ENCODE measurements at regions not wholly inside any gene's neighbourhood (a gene's known extent, or its start where the extent isn't known, plus 50 kb on each side); places are given as distances from the start of the nearest gene placed in this dataset.

- no peak for TF ChIP-seq CTCF (IDR thresholded peaks at IDR 0.05; ENCODE audit: low read length)
- TF ChIP-seq EZH2 (optimal IDR thresholded peaks at IDR 0.05; ENCODE audit: low read depth, low read length), result no peak
- no peak for TF ChIP-seq EZH2phosphoT487 (IDR thresholded peaks at IDR 0.05; ENCODE audit: low read length)
- Histone ChIP-seq H3K9me2 (replicated peaks; ENCODE audit: insufficient read depth, low read length) (no peaks in the 10 kb centered on the region), H3K4me2 (ENCODE audit: low read depth, low read length) (no peak overlapping the region), H3K36me3 (replicated peaks; ENCODE audit: insufficient read depth, low read length) (no peaks in the 10 kb centered on the region), H3K9me3 (replicated peaks; ENCODE audit: insufficient read depth, low read length) (no peaks in the 10 kb centered on the region), H3K79me2 (ENCODE audit: low read length) (no peaks in the 10 kb centered on the region), H3K4me1 (ENCODE audit: low read length) (no peaks in the 10 kb centered on the region), H4K20me1 (ENCODE audit: insufficient read depth, low read length) (no peaks in the 10 kb centered on the region), H2AFZ (ENCODE audit: low read length) (no peak overlapping the region), H3K4me3 (ENCODE audit: low read length) (no peak overlapping the region), H3K27me3 (replicated peaks; ENCODE audit: insufficient read depth, low read length) (no peaks in the 10 kb centered on the region), H3F3A (ENCODE audit: insufficient read depth, low read length) (no peaks in the 10 kb centered on the region), H3K9ac (ENCODE audit: low read length) (no peak overlapping the region), H3K27ac (ENCODE audit: low read length) (no peak overlapping the region)
- DNase-seq, result peak; percentile 8
These were observed 163.2 kb upstream of the LAMA2 start for GRCh38 chr6:128719786-128720185.

- Histone ChIP-seq H3K4me2 (ENCODE audit: low read depth, low read length) (no peak overlapping the region), H3F3A (ENCODE audit: insufficient read depth, low read length) (no peaks in the 10 kb centered on the region), H3K79me2 (ENCODE audit: low read length) (no peaks in the 10 kb centered on the region), H4K20me1 (ENCODE audit: insufficient read depth, low read length) (no peaks in the 10 kb centered on the region), H2AFZ (ENCODE audit: low read length) (no peak overlapping the region), H3K4me1 (ENCODE audit: low read length) (no peaks in the 10 kb centered on the region), H3K9me2 (replicated peaks; ENCODE audit: insufficient read depth, low read length) (no peaks in the 10 kb centered on the region), H3K36me3 (replicated peaks; ENCODE audit: insufficient read depth, low read length) (no peaks in the 10 kb centered on the region), H3K9me3 (replicated peaks; ENCODE audit: insufficient read depth, low read length) (no peaks in the 10 kb centered on the region), H3K4me3 (ENCODE audit: low read length) (no peak overlapping the region), H3K9ac (ENCODE audit: low read length) (no peak overlapping the region), H3K27ac (ENCODE audit: low read length) (no peak overlapping the region), H3K27me3 (replicated peaks; ENCODE audit: insufficient read depth, low read length) (no peaks in the 10 kb centered on the region)
- no peak for DNase-seq
- TF ChIP-seq EZH2phosphoT487 (IDR thresholded peaks at IDR 0.05; ENCODE audit: low read length), result no peak
- TF ChIP-seq CTCF (IDR thresholded peaks at IDR 0.05; ENCODE audit: low read length), result no peak
- TF ChIP-seq EZH2 (optimal IDR thresholded peaks at IDR 0.05; ENCODE audit: low read depth, low read length), result no peak
These were observed 169.5 kb upstream of the LAMA2 start for GRCh38 chr6:128713461-128713860.

- DNase-seq, result no peak
- Histone ChIP-seq H3K4me2 (ENCODE audit: low read depth, low read length) (no peak overlapping the region), H3K9me2 (replicated peaks; ENCODE audit: insufficient read depth, low read length) (no peaks in the 10 kb centered on the region), H2AFZ (ENCODE audit: low read length) (no peak overlapping the region), H3K9me3 (replicated peaks; ENCODE audit: insufficient read depth, low read length) (no peaks in the 10 kb centered on the region), H4K20me1 (ENCODE audit: insufficient read depth, low read length) (no peaks in the 10 kb centered on the region), H3K79me2 (ENCODE audit: low read length) (no peaks in the 10 kb centered on the region), H3K4me1 (ENCODE audit: low read length) (no peaks in the 10 kb centered on the region), H3K9ac (ENCODE audit: low read length) (no peak overlapping the region), H3K27me3 (replicated peaks; ENCODE audit: insufficient read depth, low read length) (no peaks in the 10 kb centered on the region), H3F3A (ENCODE audit: insufficient read depth, low read length) (no peaks in the 10 kb centered on the region), H3K4me3 (ENCODE audit: low read length) (no peak overlapping the region), H3K36me3 (replicated peaks; ENCODE audit: insufficient read depth, low read length) (no peaks in the 10 kb centered on the region), H3K27ac (ENCODE audit: low read length) (no peak overlapping the region)
- no peak for TF ChIP-seq EZH2phosphoT487 (IDR thresholded peaks at IDR 0.05; ENCODE audit: low read length)
- TF ChIP-seq CTCF (IDR thresholded peaks at IDR 0.05; ENCODE audit: low read length), result no peak
- no peak for TF ChIP-seq EZH2 (optimal IDR thresholded peaks at IDR 0.05; ENCODE audit: low read depth, low read length)
These were observed 170.0 kb upstream of the LAMA2 start for GRCh38 chr6:128712898-128713297.

Data from MM.1S (cell line).